CD4-positive, alpha-beta T cell treated with Interleukin-10 for 1 hour (primary cell): ENCODE measurements at regions not wholly inside any gene's neighbourhood (a gene's known extent, or its start where the extent isn't known, plus 50 kb on each side); places are given as distances from the start of the nearest gene placed in this dataset.
A peak's percentile ranks its signal among the peaks of the same experiment; 100 is the strongest.
"Not testable (repeated sequence)": the region's sequence is repeated elsewhere in the genome, so short reads cannot be mapped to it uniquely, and the experiment has no call there.

Experiments
- DNase-seq: peaks from one replicate; pipeline ENCODE4 v3.0.0-alpha.2; 2020

DNA sequence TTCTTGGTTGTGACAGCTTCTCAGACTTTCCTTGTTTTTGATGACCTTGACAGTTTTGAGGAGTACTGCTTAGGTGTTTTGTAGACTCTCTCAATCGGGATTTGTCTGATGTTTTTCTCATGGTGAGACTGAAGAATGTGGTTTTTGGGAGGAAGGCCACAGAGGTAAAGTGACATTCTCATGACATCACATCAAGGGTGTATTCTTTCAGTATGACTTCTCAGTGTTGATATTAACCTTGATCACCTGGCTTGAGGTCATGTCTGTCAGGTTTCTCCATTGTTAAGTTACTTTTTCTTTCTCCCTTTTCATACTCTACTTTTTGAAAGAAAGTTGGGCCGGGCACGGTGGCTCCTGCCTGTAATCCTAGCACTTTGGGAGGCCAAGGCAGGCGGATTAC lies 269.9 kb downstream of the ZNF37A start:
- not testable (repeated sequence) for DNase-seq

- peak; percentile 45 for DNase-seq
These were observed 271.8 kb downstream of the ZNF37A start for GRCh38 chr10:38365917-38366316.

DNA sequence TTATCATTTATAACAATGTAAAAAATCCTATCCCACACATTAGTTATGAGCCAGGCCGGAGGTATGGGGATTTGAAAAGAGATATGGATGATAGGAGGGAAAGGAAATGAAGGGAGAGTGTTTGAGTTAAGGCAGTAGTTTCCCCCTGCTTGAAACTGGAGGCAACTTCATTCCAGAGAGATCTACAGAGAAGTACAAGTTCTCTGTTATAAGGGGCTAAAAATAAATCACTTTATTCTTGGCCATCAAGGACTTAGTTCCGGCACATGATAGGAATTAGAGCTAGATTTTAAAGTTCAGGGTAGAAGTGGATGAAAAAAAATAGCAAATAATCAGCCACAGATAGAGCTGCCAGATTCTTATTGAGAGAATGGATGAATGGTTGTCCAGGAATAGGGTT lies 289.7 kb downstream of the ZNF37A start:
- not testable (repeated sequence) for DNase-seq

- DNase-seq, result not testable (repeated sequence)
These were observed 292.7 kb downstream of the ZNF37A start for GRCh38 chr10:38386869-38387268.

DNA sequence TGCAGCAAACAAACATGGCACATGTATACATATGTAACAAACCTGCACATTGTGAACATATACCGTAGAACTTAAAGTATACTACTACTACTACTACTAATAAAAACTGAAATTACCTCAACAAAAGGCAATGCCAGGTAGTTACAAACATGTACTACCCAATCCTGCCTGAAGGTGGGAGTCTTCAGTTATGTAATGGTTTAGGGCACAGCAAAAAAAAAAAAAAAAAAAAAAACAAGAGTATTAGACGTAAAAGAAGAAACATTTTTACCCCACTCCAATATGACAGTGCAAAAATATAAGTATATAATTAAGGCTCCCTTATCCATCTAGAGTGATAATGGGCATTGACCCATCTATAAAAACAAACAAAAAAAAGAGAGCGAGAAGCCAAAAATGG lies 296.6 kb downstream of the ZNF37A start:
- peak; percentile 71 for DNase-seq

GRCh38 chr10:38395465-38395864 lies 301.3 kb downstream of the ZNF37A start:
- DNase-seq, result not testable (repeated sequence)

GRCh38 chr10:38396178-38396954 lies 302.2 kb downstream of the ZNF37A start:
- DNase-seq, result not testable (repeated sequence)

- DNase-seq, result not testable (repeated sequence)
These were observed 307.4 kb downstream of the ZNF37A start for GRCh38 chr10:38401565-38401964.

GRCh38 chr10:38402442-38403346 lies 308.6 kb downstream of the ZNF37A start:
- DNase-seq, result peak; percentile 97

DNA sequence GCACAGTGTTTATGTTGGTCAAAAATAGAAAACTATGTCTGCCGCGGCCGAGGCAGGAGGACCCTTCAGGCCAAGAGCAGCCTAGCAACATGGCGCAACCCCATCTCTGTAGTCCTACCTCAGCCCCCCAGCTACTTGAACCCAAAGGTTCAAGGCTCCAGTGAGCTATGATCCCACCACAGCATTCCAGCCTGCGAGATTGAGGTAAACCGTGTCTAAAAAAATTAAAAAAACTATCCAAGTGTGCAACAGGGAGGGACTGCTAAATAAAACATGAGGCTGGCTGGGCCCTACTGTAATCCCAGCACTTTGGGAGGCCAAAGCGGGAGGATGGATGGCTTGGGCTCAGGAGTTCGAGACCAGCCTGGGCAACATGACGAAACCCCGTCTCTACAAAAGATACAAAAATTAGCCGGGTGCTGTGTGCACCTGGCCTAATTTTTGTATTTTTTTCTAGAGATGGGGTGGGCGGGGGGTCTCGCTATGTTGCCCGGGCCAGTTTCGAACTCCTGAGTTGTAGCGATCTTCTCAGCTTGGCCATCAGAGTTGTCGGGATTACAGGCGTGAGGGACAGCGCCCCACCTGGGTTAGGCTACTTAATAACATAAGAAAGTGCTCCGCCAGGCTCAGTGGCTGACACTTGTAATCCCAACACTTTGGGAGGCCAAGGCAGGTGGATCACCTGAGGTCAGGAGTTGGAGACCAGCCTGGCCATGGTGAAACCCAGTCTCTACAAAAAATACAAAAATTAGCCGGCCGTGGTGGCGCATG lies 309.4 kb downstream of the ZNF37A start:
- not testable (repeated sequence) for DNase-seq

DNA sequence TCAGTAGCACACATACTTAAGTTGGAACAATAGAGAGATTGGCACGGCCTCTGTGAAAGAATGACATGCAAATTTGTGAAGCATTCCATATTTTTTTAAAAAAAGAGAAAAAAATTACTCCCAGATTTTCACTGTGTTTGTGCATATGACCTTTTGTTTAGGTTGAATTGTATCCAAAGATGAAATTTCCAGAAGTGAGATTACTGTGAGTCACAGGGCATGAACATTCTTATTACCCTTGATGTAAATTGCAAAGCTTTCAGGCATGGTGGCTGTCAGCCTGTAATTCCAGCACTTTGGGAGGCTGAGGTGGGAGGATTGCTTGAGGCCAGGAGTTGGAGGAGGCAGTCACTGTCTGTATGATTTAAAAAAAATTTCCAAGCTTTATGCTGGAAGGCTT lies 329.5 kb downstream of the ZNF37A start:
- not testable (repeated sequence) for DNase-seq

- DNase-seq, result not testable (repeated sequence)
These were observed 336.1 kb downstream of the ZNF37A start for GRCh38 chr10:38430242-38430641.

DNA sequence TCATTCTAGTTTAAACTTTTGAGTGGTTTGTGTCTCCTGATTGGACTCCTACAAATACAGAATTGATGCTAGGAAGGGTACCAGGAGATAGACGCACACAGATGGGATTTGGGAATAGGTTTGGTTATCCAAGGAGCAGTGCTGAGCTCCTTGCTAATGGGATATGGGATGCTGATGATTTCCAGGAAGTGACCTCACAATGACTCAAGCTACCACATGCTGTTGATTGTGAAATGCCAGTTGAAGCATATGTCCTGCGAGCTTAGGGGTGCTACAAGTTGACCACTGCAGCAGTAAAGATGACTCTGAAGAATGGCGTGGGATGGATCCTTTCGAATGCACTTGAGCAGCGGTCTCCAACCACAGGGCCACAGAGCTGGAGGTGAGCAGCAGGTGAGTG lies 343.2 kb downstream of the ZNF37A start:
- DNase-seq, result not testable (repeated sequence)

GRCh38 chr10:38448614-38449355 lies 354.6 kb downstream of the ZNF37A start:
- DNase-seq, result not testable (repeated sequence)

GRCh38 chr10:38449618-38450017 lies 355.5 kb downstream of the ZNF37A start:
- not testable (repeated sequence) for DNase-seq

- not testable (repeated sequence) for DNase-seq
These were observed 356.4 kb downstream of the ZNF37A start for GRCh38 chr10:38450372-38451057.

GRCh38 chr10:38451306-38451967 lies 357.3 kb downstream of the ZNF37A start:
- not testable (repeated sequence) for DNase-seq
